HK-2 (cell line): ENCODE measurements at regions not wholly inside any gene's neighbourhood (a gene's known extent, or its start where the extent isn't known, plus 50 kb on each side); places are given as distances from the start of the nearest gene placed in this dataset.

ENCODE experiments used
- DNase-seq: peaks from one replicate; pipeline ENCODE4 v3.0.0-alpha.2; 2018; ENCODE audit not compliant: unreplicated experiment

GRCh38 chr7:16978358-16979244, 96.8 kb upstream of the AGR3 start:
- DNase-seq = no peak

GRCh38 chr7:16980539-16980938, 98.8 kb upstream of the AGR3 start:
- DNase-seq = no peak

- peak; percentile 5 for DNase-seq
These were observed 101.0 kb upstream of the AGR3 start for GRCh38 chr7:16982640-16983350.

GRCh38 chr7:16984375-16984774, 102.6 kb upstream of the AGR3 start:
- no peak for DNase-seq

- DNase-seq = no peak
These were observed 103.8 kb upstream of the AGR3 start for GRCh38 chr7:16985621-16986020.

- no peak for DNase-seq
These were observed 105.0 kb upstream of the AGR3 start for GRCh38 chr7:16986755-16987154.

- DNase-seq = no peak
These were observed 108.1 kb upstream of the AGR3 start for GRCh38 chr7:16989811-16990413.

GRCh38 chr7:16991551-16991950, 109.8 kb upstream of the AGR3 start:
- no peak for DNase-seq

GRCh38 chr7:16993543-16993942, 111.8 kb upstream of the AGR3 start:
- DNase-seq = no peak

- DNase-seq = no peak
These were observed 116.8 kb upstream of the AGR3 start for GRCh38 chr7:16998481-16999051.

GRCh38 chr7:16999541-17000267, 117.9 kb upstream of the AGR3 start:
- DNase-seq = no peak

GRCh38 chr7:17005271-17005670, 123.5 kb upstream of the AGR3 start:
- DNase-seq = no peak

- no peak for DNase-seq
These were observed 126.1 kb upstream of the AGR3 start for GRCh38 chr7:17007841-17008240.

GRCh38 chr7:17009007-17009719, 127.4 kb upstream of the AGR3 start:
- DNase-seq = no peak

- DNase-seq = no peak
These were observed 128.2 kb upstream of the AGR3 start for GRCh38 chr7:17009933-17010332.

- no peak for DNase-seq
These were observed 129.0 kb upstream of the AGR3 start for GRCh38 chr7:17010637-17011300.

GRCh38 chr7:17013204-17013603, 131.4 kb upstream of the AGR3 start:
- DNase-seq = no peak

GRCh38 chr7:17014686-17015085, 132.9 kb upstream of the AGR3 start:
- DNase-seq = no peak

GRCh38 chr7:17015598-17016031, 133.8 kb upstream of the AGR3 start:
- DNase-seq = no peak

- DNase-seq = no peak
These were observed 134.7 kb upstream of the AGR3 start for GRCh38 chr7:17016402-17017010.
